Endothelial cell of umbilical vein (primary cell): ENCODE measurements at regions not wholly inside any gene's neighbourhood (a gene's known extent, or its start where the extent isn't known, plus 50 kb on each side); places are given as distances from the start of the nearest gene placed in this dataset.

ENCODE experiments used
- BruUV-seq: library from RNA; stranded (reverse); fragments of 400-500 nt; replicated peaks from 2 replicates; lab custom pipeline; 2021; lab: Mats Ljungman, UMichigan
- CTCF ChIA-PET: fragments of 300-600, 350-600 bp; sonication (Branson Sonifier 250); formaldehyde crosslinking; loops from one replicate; lab custom pipeline; 2021; ENCODE audit warnings: antibody characterized with exemption, inconsistent platforms; lab: Charles Lee
- POLR2A ChIA-PET: fragments of 300-600, 350-600 bp; sonication (Branson Sonifier 250); formaldehyde crosslinking; loops from one replicate; lab custom pipeline; 2021; ENCODE audit warnings: antibody characterized with exemption, inconsistent platforms; lab: Charles Lee
- DNase-seq: peaks from one replicate; pipeline ENCODE4 v3.0.0-alpha.2; 2011; ENCODE audit warnings: low read depth, low spot score
- FAIRE-seq: peaks from 2 replicates; lab custom pipeline; 2011; peaks lifted over from hg19 to GRCh38; lab: Jason Lieb, UNC
- H2AFZ ChIP-seq: 2 replicates; pipeline ENCODE4 v1.6.0; 2012; ENCODE audit warnings: low read depth, low read length, control low read depth, inconsistent platforms
- H3K27ac ChIP-seq: 2 replicates; pipeline ENCODE4 v1.5.1; 2011; ENCODE audit warnings: low read depth, mild to moderate bottlenecking, control low read depth, low read length, moderate library complexity; ENCODE audit not compliant: insufficient read depth
- H3K27me3 ChIP-seq, 2 experiments: 2 replicates each; pipeline versions ENCODE4 v1.6.0 to v1.6.1; 2011; ENCODE audit warnings: low read length in 2 of 2, mixed read lengths in 1 of 2; ENCODE audit not compliant: control insufficient read depth in 2 of 2, insufficient read depth in 2 of 2
- H3K36me3 ChIP-seq, 2 experiments: 2 replicates in 1 of 2; 3 replicates in 1 of 2; pipeline ENCODE4 v1.5.1; 2011; ENCODE audit warnings: low read length in 2 of 2, mild to moderate bottlenecking in 1 of 2, moderate library complexity in 1 of 2; ENCODE audit not compliant: control insufficient read depth in 2 of 2, insufficient read depth in 2 of 2; ENCODE audit errors: extremely low read depth in 1 of 2
- H3K4me1 ChIP-seq: 3 replicates; pipeline ENCODE4 v1.5.1; 2011; ENCODE audit warnings: mild to moderate bottlenecking, low read length; ENCODE audit not compliant: control insufficient read depth, insufficient read depth; ENCODE audit errors: extremely low read depth
- H3K4me2 ChIP-seq: 2 replicates; pipeline ENCODE4 v1.6.1; 2011; ENCODE audit warnings: low read length, control low read depth, mixed read lengths; ENCODE audit not compliant: insufficient read depth
- H3K4me3 ChIP-seq, 3 experiments: fragments of 200-600 bp in 1 of 3; sonication (generic), shearing (Covaris generic) in 1 of 3; replicated peaks in 1 of 3; 2 replicates each; pipeline ENCODE4 v1.5.1; 2011 to 2016; ENCODE audit warnings: control low read depth in 3 of 3, low read length in 3 of 3, mild to moderate bottlenecking in 2 of 3, inconsistent platforms in 1 of 3, low read depth in 1 of 3, moderate library complexity in 1 of 3; ENCODE audit not compliant: insufficient read depth in 1 of 3
- H3K79me2 ChIP-seq: 2 replicates; pipeline ENCODE4 v1.6.0; 2012; ENCODE audit warnings: low read length, inconsistent platforms; ENCODE audit not compliant: control insufficient read depth, insufficient read depth
- H3K9ac ChIP-seq: replicated peaks from 2 replicates; pipeline ENCODE3; 2011; ENCODE audit warnings: low read length, control low read depth; ENCODE audit not compliant: insufficient read depth; ENCODE audit errors: extremely low read depth
- H3K9me1 ChIP-seq: replicated peaks from 3 replicates; pipeline ENCODE4 v1.6.0; 2011; ENCODE audit warnings: mild to moderate bottlenecking, low read length; ENCODE audit not compliant: control insufficient read depth, insufficient read depth; ENCODE audit errors: extremely low read depth
- H3K9me3 ChIP-seq: replicated peaks from 2 replicates; pipeline ENCODE4 v1.5.1; 2012; ENCODE audit warnings: low read length, inconsistent platforms; ENCODE audit not compliant: control insufficient read depth, insufficient read depth
- H4K20me1 ChIP-seq: replicated peaks from 2 replicates; pipeline ENCODE3; 2011; ENCODE audit warnings: mild to moderate bottlenecking, low read length; ENCODE audit not compliant: control insufficient read depth, insufficient read depth; ENCODE audit errors: extremely low read depth
- CTCF ChIP-seq, 2 donors: IDR thresholded peaks; 1 replicate in 1 of 2; 2 replicates in 1 of 2; pipeline ENCODE4 v1.5.1; 2011; ENCODE audit warnings: low read length in 2 of 2, mild to moderate bottlenecking in 2 of 2, moderate library complexity in 2 of 2, control low read depth in 1 of 2, inconsistent platforms in 1 of 2, low read depth in 1 of 2; ENCODE audit not compliant: insufficient read depth in 1 of 2; ENCODE audit errors: extremely low read depth in 1 of 2
- EZH2 ChIP-seq: IDR thresholded peaks from 2 replicates; pipeline ENCODE4 v1.6.1; 2012; ENCODE audit warnings: borderline replicate concordance, low read depth, mild to moderate bottlenecking, moderate library complexity, low read length, inconsistent platforms; ENCODE audit not compliant: severe bottlenecking
- FOS ChIP-seq: IDR thresholded peaks from 2 replicates; pipeline ENCODE4 v1.6.1; 2011; ENCODE audit warnings: mild to moderate bottlenecking, low read length, moderate library complexity, borderline replicate concordance; ENCODE audit not compliant: insufficient read depth
- GATA2 ChIP-seq: IDR thresholded peaks from 2 replicates; pipeline ENCODE4 v1.7.0; 2011; ENCODE audit warnings: low read depth, mild to moderate bottlenecking, moderate library complexity, mixed read lengths, low read length; ENCODE audit not compliant: insufficient read length, insufficient read depth
- JUN ChIP-seq: IDR thresholded peaks from 2 replicates; pipeline ENCODE4 v1.6.1; 2011; ENCODE audit warnings: borderline replicate concordance, low read depth; ENCODE audit not compliant: insufficient read length, insufficient read depth
- MYC ChIP-seq: IDR thresholded peaks from one replicate; pipeline ENCODE4 v1.6.1; 2011; ENCODE audit warnings: mild to moderate bottlenecking, low read depth, low read length
- POLR2A ChIP-seq: IDR thresholded peaks from 2 replicates; pipeline ENCODE4 v1.6.1; 2012; ENCODE audit warnings: low read depth, mild to moderate bottlenecking, control low read depth, low read length
- POLR2AphosphoS5 ChIP-seq: IDR thresholded peaks from 2 replicates; pipeline ENCODE4 v1.6.1; 2012; ENCODE audit warnings: low read depth, mild to moderate bottlenecking, control low read depth, low read length, moderate library complexity; ENCODE audit not compliant: insufficient read depth
- dilution Hi-C: fragments of 300-500 bp; cut with MboI; formaldehyde crosslinking; loops from one replicate; pipeline ENCODE4 v1.15.0; 2019; ENCODE audit warnings: low sequenced_read_pairs; ENCODE audit not compliant: extremely low pct_ligation_motif_present
- intact Hi-C: fragments of 100-400 bp; cut with micrococcal nuclease; formaldehyde crosslinking; loops from one replicate; pipeline ENCODE4 v1.10.0; 2022
- TF ChIP-seq, protein P1 (sequence below): IDR thresholded peaks from 2 replicates; pipeline ENCODE4 v1.6.1; 2011; ENCODE audit not compliant: insufficient read depth, insufficient read length

- intact Hi-C loops = no loop called here
- Histone ChIP-seq H2AFZ (no peak overlapping the region), H3K4me3 (no peak overlapping the region), H3K27ac (no peak overlapping the region), H4K20me1 (no peaks in the 10 kb centered on the region), H3K9me1 (no peaks in the 10 kb centered on the region), H3K27me3 (no peaks in the 10 kb centered on the region), H3K9ac (no peak overlapping the region), H3K36me3 (no peaks in the 10 kb centered on the region), H3K4me2 (no peak overlapping the region), H3K4me1 (no peaks in the 10 kb centered on the region), H3K9me3 (peaks cover 7% of the 10 kb centered on the region), H3K79me2 (no peaks in the 10 kb centered on the region)
- TF ChIP-seq POLR2A (no peak), EZH2 (no peak), POLR2AphosphoS5 (no peak), GATA2 (no peak), MYC (no peak), FOS (no peak), CTCF (IDR thresholded peaks at IDR 0.05; ENCODE audit: extremely low read depth in 1 of 2, insufficient read depth in 1 of 2, low read depth in 1 of 2, low read length in 2 of 2) (no peak), JUN (no peak)
- TF ChIP-seq, protein P1, sequence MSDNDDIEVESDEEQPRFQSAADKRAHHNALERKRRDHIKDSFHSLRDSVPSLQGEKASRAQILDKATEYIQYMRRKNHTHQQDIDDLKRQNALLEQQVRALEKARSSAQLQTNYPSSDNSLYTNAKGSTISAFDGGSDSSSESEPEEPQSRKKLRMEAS = no peak
- BruUV-seq = no TSS peak
- CTCF ChIA-PET = no interaction called here
- POLR2A ChIA-PET = no interaction called here
- no peak for DNase-seq
- dilution Hi-C loops = no loop called here
- no peak for FAIRE-seq
Observed at GRCh38 chr1:5345556-5345955, 646.7 kb downstream of the NPHP4 start.
